K562 (cell line): ENCODE measurements at regions not wholly inside any gene's neighbourhood (a gene's known extent, or its start where the extent isn't known, plus 50 kb on each side); places are given as distances from the start of the nearest gene placed in this dataset.

Experiments
- TF ChIP-seq, protein P1 (sequence below): fragments of 250-450 bp; sonication (Bioruptor Pico); IDR thresholded peaks from 2 replicates; pipeline ENCODE4 v1.5.0; 2020; ENCODE audit warnings: mild to moderate bottlenecking, borderline replicate concordance
- TF ChIP-seq, protein P2 (sequence below): fragments of 250-450 bp; sonication (Bioruptor Pico); IDR thresholded peaks from 2 replicates; pipeline ENCODE4 v1.8.0; 2021; ENCODE audit warnings: borderline replicate concordance, mild to moderate bottlenecking, moderate library complexity; ENCODE audit not compliant: poor library complexity, severe bottlenecking
- TF ChIP-seq, protein P3 (sequence below): sonication (generic); formaldehyde crosslinking; IDR thresholded peaks from 2 replicates; pipeline ENCODE4 v1.5.0; 2020; ENCODE audit warnings: missing genetic modification reagents
- TF ChIP-seq, protein P4 (sequence below), 3 experiments: IDR thresholded peaks in 2 of 3; conservative IDR thresholded peaks in 1 of 3; 2 replicates each; pipeline ENCODE4 v1.5.1; 2011 to 2012; ENCODE audit warnings: low read length in 3 of 3, mild to moderate bottlenecking in 3 of 3, control low read depth in 2 of 3, improper control_type of control experiment in 1 of 3, inconsistent platforms in 1 of 3, low read depth in 1 of 3, mixed read lengths in 1 of 3, moderate library complexity in 1 of 3; ENCODE audit not compliant: insufficient read depth in 2 of 3

DNA sequence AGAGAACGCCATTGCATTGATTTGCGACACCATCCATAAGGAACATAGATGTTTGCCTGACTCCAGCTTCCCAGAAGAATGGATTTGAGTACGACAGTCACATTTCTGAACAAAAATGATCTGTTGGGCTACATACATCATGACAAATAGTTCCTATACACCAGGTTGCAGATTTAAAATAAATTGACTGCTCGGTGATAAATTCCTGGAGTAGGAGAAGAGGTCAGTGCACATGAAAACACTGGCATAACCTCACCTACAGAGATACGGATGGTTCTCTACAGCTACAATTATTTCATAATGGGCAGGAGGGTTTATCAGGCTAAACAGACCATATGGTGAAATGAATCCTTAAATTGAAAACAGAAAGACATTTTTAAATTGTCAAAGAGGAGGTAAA, 316.5 kb upstream of the ADARB2 start:
- TF ChIP-seq, protein P1, sequence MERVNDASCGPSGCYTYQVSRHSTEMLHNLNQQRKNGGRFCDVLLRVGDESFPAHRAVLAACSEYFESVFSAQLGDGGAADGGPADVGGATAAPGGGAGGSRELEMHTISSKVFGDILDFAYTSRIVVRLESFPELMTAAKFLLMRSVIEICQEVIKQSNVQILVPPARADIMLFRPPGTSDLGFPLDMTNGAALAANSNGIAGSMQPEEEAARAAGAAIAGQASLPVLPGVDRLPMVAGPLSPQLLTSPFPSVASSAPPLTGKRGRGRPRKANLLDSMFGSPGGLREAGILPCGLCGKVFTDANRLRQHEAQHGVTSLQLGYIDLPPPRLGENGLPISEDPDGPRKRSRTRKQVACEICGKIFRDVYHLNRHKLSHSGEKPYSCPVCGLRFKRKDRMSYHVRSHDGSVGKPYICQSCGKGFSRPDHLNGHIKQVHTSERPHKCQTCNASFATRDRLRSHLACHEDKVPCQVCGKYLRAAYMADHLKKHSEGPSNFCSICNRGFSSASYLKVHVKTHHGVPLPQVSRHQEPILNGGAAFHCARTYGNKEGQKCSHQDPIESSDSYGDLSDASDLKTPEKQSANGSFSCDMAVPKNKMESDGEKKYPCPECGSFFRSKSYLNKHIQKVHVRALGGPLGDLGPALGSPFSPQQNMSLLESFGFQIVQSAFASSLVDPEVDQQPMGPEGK (CRISPR knock-in tag): no peak
- TF ChIP-seq, protein P2, sequence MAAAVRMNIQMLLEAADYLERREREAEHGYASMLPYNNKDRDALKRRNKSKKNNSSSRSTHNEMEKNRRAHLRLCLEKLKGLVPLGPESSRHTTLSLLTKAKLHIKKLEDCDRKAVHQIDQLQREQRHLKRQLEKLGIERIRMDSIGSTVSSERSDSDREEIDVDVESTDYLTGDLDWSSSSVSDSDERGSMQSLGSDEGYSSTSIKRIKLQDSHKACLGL (CRISPR knock-in tag): no peak
- TF ChIP-seq, protein P3, sequence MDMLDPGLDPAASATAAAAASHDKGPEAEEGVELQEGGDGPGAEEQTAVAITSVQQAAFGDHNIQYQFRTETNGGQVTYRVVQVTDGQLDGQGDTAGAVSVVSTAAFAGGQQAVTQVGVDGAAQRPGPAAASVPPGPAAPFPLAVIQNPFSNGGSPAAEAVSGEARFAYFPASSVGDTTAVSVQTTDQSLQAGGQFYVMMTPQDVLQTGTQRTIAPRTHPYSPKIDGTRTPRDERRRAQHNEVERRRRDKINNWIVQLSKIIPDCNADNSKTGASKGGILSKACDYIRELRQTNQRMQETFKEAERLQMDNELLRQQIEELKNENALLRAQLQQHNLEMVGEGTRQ (CRISPR knock-in tag): no peak
- TF ChIP-seq, protein P4, sequence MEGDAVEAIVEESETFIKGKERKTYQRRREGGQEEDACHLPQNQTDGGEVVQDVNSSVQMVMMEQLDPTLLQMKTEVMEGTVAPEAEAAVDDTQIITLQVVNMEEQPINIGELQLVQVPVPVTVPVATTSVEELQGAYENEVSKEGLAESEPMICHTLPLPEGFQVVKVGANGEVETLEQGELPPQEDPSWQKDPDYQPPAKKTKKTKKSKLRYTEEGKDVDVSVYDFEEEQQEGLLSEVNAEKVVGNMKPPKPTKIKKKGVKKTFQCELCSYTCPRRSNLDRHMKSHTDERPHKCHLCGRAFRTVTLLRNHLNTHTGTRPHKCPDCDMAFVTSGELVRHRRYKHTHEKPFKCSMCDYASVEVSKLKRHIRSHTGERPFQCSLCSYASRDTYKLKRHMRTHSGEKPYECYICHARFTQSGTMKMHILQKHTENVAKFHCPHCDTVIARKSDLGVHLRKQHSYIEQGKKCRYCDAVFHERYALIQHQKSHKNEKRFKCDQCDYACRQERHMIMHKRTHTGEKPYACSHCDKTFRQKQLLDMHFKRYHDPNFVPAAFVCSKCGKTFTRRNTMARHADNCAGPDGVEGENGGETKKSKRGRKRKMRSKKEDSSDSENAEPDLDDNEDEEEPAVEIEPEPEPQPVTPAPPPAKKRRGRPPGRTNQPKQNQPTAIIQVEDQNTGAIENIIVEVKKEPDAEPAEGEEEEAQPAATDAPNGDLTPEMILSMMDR (IDR thresholded peaks at IDR 0.05 in 2 of 3, conservative IDR thresholded peaks at IDR 0.05 in 1 of 3; ENCODE audit: insufficient read depth in 2 of 3, low read depth in 1 of 3, low read length in 3 of 3): no peak
